Activated naive CD4-positive, alpha-beta T cell treated with anti-CD3 and anti-CD28 coated beads for 36 hours (primary cell): ENCODE measurements at regions not wholly inside any gene's neighbourhood (a gene's known extent, or its start where the extent isn't known, plus 50 kb on each side); places are given as distances from the start of the nearest gene placed in this dataset.
"Not testable (repeated sequence)": the region's sequence is repeated elsewhere in the genome, so short reads cannot be mapped to it uniquely, and the experiment has no call there.

ENCODE experiments used
- CTCF ChIA-PET: fragments of 350-600 bp; sonication (Branson Sonifier 250); formaldehyde crosslinking; loops from one replicate; lab custom pipeline; 2021; ENCODE audit warnings: antibody characterized with exemption; lab: Charles Lee
- DNase-seq: peaks from one replicate; pipeline ENCODE4 v3.0.0-alpha.2; 2020
- H3K27ac Mint-ChIP-seq: one replicate; pipeline ENCODE4 v1.8.0; 2021; ENCODE audit warnings: mild to moderate bottlenecking, mixed read lengths
- H3K27me3 Mint-ChIP-seq: one replicate; pipeline ENCODE4 v1.8.0; 2021; ENCODE audit warnings: low read depth, mixed read lengths
- H3K36me3 Mint-ChIP-seq: one replicate; pipeline ENCODE4 v1.8.0; 2021; ENCODE audit warnings: low read depth, mixed read lengths
- H3K4me1 Mint-ChIP-seq: one replicate; pipeline ENCODE4 v1.8.0; 2021; ENCODE audit warnings: low read depth, mixed read lengths
- H3K4me3 Mint-ChIP-seq: one replicate; pipeline ENCODE4 v1.8.0; 2021; ENCODE audit warnings: mild to moderate bottlenecking, moderate library complexity, mixed read lengths
- H3K9me3 Mint-ChIP-seq: one replicate; pipeline ENCODE4 v1.8.0; 2021; ENCODE audit warnings: mixed read lengths
- intact Hi-C: fragments of 100-400 bp; cut with micrococcal nuclease; formaldehyde crosslinking; loops from one replicate; pipeline ENCODE4 v1.15.1; 2023

- CTCF ChIA-PET: no interaction called here
- intact Hi-C loops: no loop called here
- no peak for DNase-seq
- Mint-ChIP-seq H3K27me3 (no peaks in the 10 kb centered on the region), H3K36me3 (no peaks in the 10 kb centered on the region), H3K27ac (no peak overlapping the region), H3K4me1 (no peaks in the 10 kb centered on the region), H3K9me3 (peaks cover 4% of the 10 kb centered on the region), H3K4me3 (no peak overlapping the region)
These were observed 133.4 kb upstream of the CDH9 start for GRCh38 chr5:27171761-27172261.

- CTCF ChIA-PET: no interaction called here
- Mint-ChIP-seq H3K27me3 (no peaks in the 10 kb centered on the region), H3K4me3 (no peak overlapping the region), H3K4me1 (no peaks in the 10 kb centered on the region), H3K9me3 (peaks cover 28% of the 10 kb centered on the region), H3K27ac (no peak overlapping the region), H3K36me3 (no peaks in the 10 kb centered on the region)
- DNase-seq: no peak
- intact Hi-C loops: no loop called here
These were observed 120.4 kb upstream of the CDH9 start for GRCh38 chr5:27158775-27159174.

GRCh38 chr5:27158171-27158570 lies 119.8 kb upstream of the CDH9 start:
- intact Hi-C loops: no loop called here
- CTCF ChIA-PET: no interaction called here
- peaks cover 27% of the 10 kb centered on the region for H3K9me3 Mint-ChIP-seq
- H3K27ac Mint-ChIP-seq: no peak overlapping the region
- H3K4me3 Mint-ChIP-seq: no peak overlapping the region
- no peaks in the 10 kb centered on the region for H3K27me3 Mint-ChIP-seq
- no peak for DNase-seq
- H3K4me1 Mint-ChIP-seq: no peaks in the 10 kb centered on the region
- H3K36me3 Mint-ChIP-seq: no peaks in the 10 kb centered on the region

- intact Hi-C loops: no loop called here
- CTCF ChIA-PET: no interaction called here
- no peak for DNase-seq
- Mint-ChIP-seq H3K36me3 (no peaks in the 10 kb centered on the region), H3K27ac (no peak overlapping the region), H3K27me3 (no peaks in the 10 kb centered on the region), H3K4me1 (no peaks in the 10 kb centered on the region), H3K4me3 (no peak overlapping the region), H3K9me3 (peaks cover 2% of the 10 kb centered on the region)
These were observed 106.1 kb upstream of the CDH9 start for GRCh38 chr5:27144456-27144855.

- CTCF ChIA-PET: no interaction called here
- Mint-ChIP-seq H3K4me1 (no peaks in the 10 kb centered on the region), H3K27ac (no peak overlapping the region), H3K4me3 (no peak overlapping the region), H3K27me3 (no peaks in the 10 kb centered on the region), H3K36me3 (no peaks in the 10 kb centered on the region), H3K9me3 (peaks cover 4% of the 10 kb centered on the region)
- intact Hi-C loops: no loop called here
- no peak for DNase-seq
These were observed 102.4 kb upstream of the CDH9 start for GRCh38 chr5:27140831-27141230.

GRCh38 chr5:27130587-27130986 lies 92.2 kb upstream of the CDH9 start:
- Mint-ChIP-seq H3K27ac (no peak overlapping the region), H3K27me3 (no peaks in the 10 kb centered on the region), H3K36me3 (no peaks in the 10 kb centered on the region), H3K9me3 (peaks cover 4% of the 10 kb centered on the region), H3K4me3 (no peak overlapping the region), H3K4me1 (no peaks in the 10 kb centered on the region)
- DNase-seq: no peak
- intact Hi-C loops: no loop called here
- CTCF ChIA-PET: no interaction called here

- peaks cover 2% of the 10 kb centered on the region for H3K9me3 Mint-ChIP-seq
These were observed 91.5 kb upstream of the CDH9 start for GRCh38 chr5:27129926-27130325.

GRCh38 chr5:27125856-27126255 lies 87.5 kb upstream of the CDH9 start:
- intact Hi-C loops: no loop called here
- H3K9me3 Mint-ChIP-seq: peaks cover 2% of the 10 kb centered on the region
- H3K36me3 Mint-ChIP-seq: no peaks in the 10 kb centered on the region
- DNase-seq: no peak
- no peak overlapping the region for H3K27ac Mint-ChIP-seq
- CTCF ChIA-PET: no interaction called here
- no peaks in the 10 kb centered on the region for H3K27me3 Mint-ChIP-seq
- H3K4me3 Mint-ChIP-seq: no peak overlapping the region
- H3K4me1 Mint-ChIP-seq: no peaks in the 10 kb centered on the region

More at GRCh38 chr5:27129926-27130325, 91.5 kb upstream of the CDH9 start:
- Mint-ChIP-seq H3K27ac (no peak overlapping the region), H3K4me3 (no peak overlapping the region), H3K36me3 (no peaks in the 10 kb centered on the region), H3K4me1 (no peaks in the 10 kb centered on the region), H3K27me3 (no peaks in the 10 kb centered on the region)
- no peak for DNase-seq
- CTCF ChIA-PET: no interaction called here
- intact Hi-C loops: no loop called here

- H3K4me1 Mint-ChIP-seq: no peaks in the 10 kb centered on the region
These were observed 86.2 kb upstream of the CDH9 start for GRCh38 chr5:27124590-27124989.

GRCh38 chr5:27119736-27120321 lies 81.4 kb upstream of the CDH9 start:
- intact Hi-C loops, H3K27ac Mint-ChIP-seq: not testable (repeated sequence)
- peaks cover 24% of the 10 kb centered on the region for H3K9me3 Mint-ChIP-seq

More at GRCh38 chr5:27124590-27124989, 86.2 kb upstream of the CDH9 start:
- DNase-seq: no peak
- no peak overlapping the region for H3K27ac Mint-ChIP-seq
- H3K4me3 Mint-ChIP-seq: no peak overlapping the region
- no peaks in the 10 kb centered on the region for H3K27me3 Mint-ChIP-seq
- intact Hi-C loops: no loop called here
- H3K36me3 Mint-ChIP-seq: no peaks in the 10 kb centered on the region
- peaks cover 8% of the 10 kb centered on the region for H3K9me3 Mint-ChIP-seq
- CTCF ChIA-PET: interaction anchor here (0.6 kb wide), 1 partner anchor 31 kb away, joined by 6 read pairs; no protein-coding TSS in a partner anchor

GRCh38 chr5:27103486-27103885 lies 65.1 kb upstream of the CDH9 start:
- Mint-ChIP-seq H3K9me3 (no peaks in the 10 kb centered on the region), H3K36me3 (no peaks in the 10 kb centered on the region), H3K27ac (no peak overlapping the region), H3K4me3 (no peak overlapping the region), H3K27me3 (no peaks in the 10 kb centered on the region), H3K4me1 (no peaks in the 10 kb centered on the region)
- intact Hi-C loops: no loop called here
- no peak for DNase-seq
- CTCF ChIA-PET: no interaction called here

More at GRCh38 chr5:27119736-27120321, 81.4 kb upstream of the CDH9 start:
- CTCF ChIA-PET, H3K4me1 Mint-ChIP-seq, H3K4me3 Mint-ChIP-seq, H3K36me3 Mint-ChIP-seq, H3K27me3 Mint-ChIP-seq, DNase-seq: not testable (repeated sequence)

- CTCF ChIA-PET, H3K27me3 Mint-ChIP-seq: not testable (repeated sequence)
These were observed 57.4 kb upstream of the CDH9 start for GRCh38 chr5:27095761-27096160.

GRCh38 chr5:27093279-27093678 lies 54.9 kb upstream of the CDH9 start:
- DNase-seq: no peak
- no peaks in the 10 kb centered on the region for H3K27me3 Mint-ChIP-seq
- no peak overlapping the region for H3K27ac Mint-ChIP-seq
- H3K4me1 Mint-ChIP-seq: no peaks in the 10 kb centered on the region
- intact Hi-C loops: no loop called here
- CTCF ChIA-PET: interaction anchor here (0.6 kb wide), 1 partner anchor 31 kb away, joined by 6 read pairs; no protein-coding TSS in a partner anchor
- no peak overlapping the region for H3K4me3 Mint-ChIP-seq
- peaks cover 13% of the 10 kb centered on the region for H3K9me3 Mint-ChIP-seq
- no peaks in the 10 kb centered on the region for H3K36me3 Mint-ChIP-seq

More at GRCh38 chr5:27095761-27096160, 57.4 kb upstream of the CDH9 start:
- intact Hi-C loops, H3K27ac Mint-ChIP-seq, H3K36me3 Mint-ChIP-seq, H3K9me3 Mint-ChIP-seq, H3K4me1 Mint-ChIP-seq, DNase-seq, H3K4me3 Mint-ChIP-seq: not testable (repeated sequence)
